PC-3 (cell line): ENCODE measurements at regions not wholly inside any gene's neighbourhood (a gene's known extent, or its start where the extent isn't known, plus 50 kb on each side); places are given as distances from the start of the nearest gene placed in this dataset.
"Not testable (repeated sequence)": the region's sequence is repeated elsewhere in the genome, so short reads cannot be mapped to it uniquely, and the experiment has no call there.

ENCODE experiments used
- ATAC-seq: fragments of 200-7000 bp; cut with Tn5 transposase; 2 replicates; pipeline ENCODE4 v1.9.1; 2020; ENCODE audit warnings: mild to moderate bottlenecking, moderate library complexity
- BruUV-seq: library from RNA; stranded (reverse); fragments of 400-500 nt; replicated peaks from 2 replicates; lab custom pipeline; 2021; lab: Mats Ljungman, UMichigan
- CTCF ChIA-PET: fragments of 300-600 bp; sonication (Branson Sonifier 250); formaldehyde crosslinking; loops from one replicate; lab custom pipeline; 2022; ENCODE audit warnings: antibody characterized with exemption; lab: Charles Lee
- POLR2A ChIA-PET: fragments of 300-600 bp; sonication (Branson Sonifier 250); formaldehyde crosslinking; loops from one replicate; lab custom pipeline; 2022; ENCODE audit warnings: antibody characterized with exemption; ENCODE audit not compliant: unreplicated experiment; lab: Charles Lee
- DNase-seq: peaks from one replicate; pipeline ENCODE4 v3.0.0-alpha.2; 2015
- H2AFZ ChIP-seq: fragments of 300-600 bp; sonication (generic); 2 replicates; pipeline ENCODE4 v1.6.0; 2016; ENCODE audit warnings: antibody characterized with exemption, low read length
- H3F3A ChIP-seq: fragments of 300-600 bp; sonication (generic); one replicate; pipeline ENCODE4 v1.6.0; 2017; ENCODE audit warnings: antibody characterized with exemption, low read length, control low read depth, mild to moderate bottlenecking; ENCODE audit not compliant: unreplicated experiment
- H3K27ac ChIP-seq: fragments of 300-600 bp; sonication (generic); 2 replicates; pipeline ENCODE4 v1.5.1; 2016; ENCODE audit warnings: mild to moderate bottlenecking, low read length
- H3K27me3 ChIP-seq: fragments of 300-600 bp; sonication (generic); 2 replicates; pipeline ENCODE4 v1.6.1; 2016; ENCODE audit warnings: low read length, mixed read lengths
- H3K36me3 ChIP-seq: fragments of 300-600 bp; sonication (generic); 2 replicates; pipeline ENCODE4 v1.6.1; 2016; ENCODE audit warnings: low read depth, mixed run types, low read length, mixed read lengths
- H3K4me1 ChIP-seq: fragments of 300-600 bp; sonication (generic); 2 replicates; pipeline ENCODE4 v1.5.1; 2016; ENCODE audit warnings: low read length; ENCODE audit not compliant: insufficient read depth
- H3K4me2 ChIP-seq: fragments of 300-600 bp; sonication (generic); 2 replicates; pipeline ENCODE4 v1.6.0; 2016; ENCODE audit warnings: low read length
- H3K4me3 ChIP-seq: fragments of 300-600 bp; sonication (generic); 2 replicates; pipeline ENCODE4 v1.5.1; 2016; ENCODE audit warnings: mild to moderate bottlenecking, low read length, mixed read lengths
- H3K79me2 ChIP-seq: fragments of 300-600 bp; sonication (generic); 2 replicates; pipeline ENCODE4 v1.6.1; 2017; ENCODE audit warnings: low read length, mixed read lengths
- H3K9ac ChIP-seq: fragments of 300-600 bp; sonication (generic); 2 replicates; pipeline ENCODE4 v1.6.0; 2016; ENCODE audit warnings: mild to moderate bottlenecking, low read length
- H3K9me2 ChIP-seq: fragments of 300-600 bp; sonication (generic); replicated peaks from 2 replicates; pipeline ENCODE4 v1.6.1; 2016; ENCODE audit warnings: mixed run types, low read length, mixed read lengths
- H3K9me3 ChIP-seq: fragments of 300-600 bp; sonication (generic); 2 replicates; pipeline ENCODE4 v1.6.1; 2016; ENCODE audit warnings: low read length, mixed read lengths
- H4K20me1 ChIP-seq: fragments of 300-600 bp; sonication (generic); 2 replicates; pipeline ENCODE4 v1.6.1; 2016; ENCODE audit warnings: low read length, mixed read lengths
- CTCF ChIP-seq: fragments of 300-600 bp; sonication (generic); conservative IDR thresholded peaks from 2 replicates; pipeline ENCODE4 v1.5.1; 2017; ENCODE audit warnings: antibody characterized with exemption, low read depth, mild to moderate bottlenecking, low read length
- EZH2 ChIP-seq: fragments of 300-600 bp; sonication (generic); IDR thresholded peaks from one replicate; pipeline ENCODE4 v1.6.1; 2017; ENCODE audit warnings: antibody characterized with exemption, mild to moderate bottlenecking, low read length; ENCODE audit not compliant: unreplicated experiment
- EZH2phosphoT487 ChIP-seq: fragments of 300-600 bp; sonication (generic); IDR thresholded peaks from 2 replicates; pipeline ENCODE4 v1.6.1; 2018; ENCODE audit warnings: mild to moderate bottlenecking, antibody characterized with exemption, low read length, borderline replicate concordance
- intact Hi-C: fragments of 100-400 bp; cut with micrococcal nuclease; formaldehyde crosslinking; loops from 2 replicates; pipeline ENCODE4 v1.9.0; 2023

DNA sequence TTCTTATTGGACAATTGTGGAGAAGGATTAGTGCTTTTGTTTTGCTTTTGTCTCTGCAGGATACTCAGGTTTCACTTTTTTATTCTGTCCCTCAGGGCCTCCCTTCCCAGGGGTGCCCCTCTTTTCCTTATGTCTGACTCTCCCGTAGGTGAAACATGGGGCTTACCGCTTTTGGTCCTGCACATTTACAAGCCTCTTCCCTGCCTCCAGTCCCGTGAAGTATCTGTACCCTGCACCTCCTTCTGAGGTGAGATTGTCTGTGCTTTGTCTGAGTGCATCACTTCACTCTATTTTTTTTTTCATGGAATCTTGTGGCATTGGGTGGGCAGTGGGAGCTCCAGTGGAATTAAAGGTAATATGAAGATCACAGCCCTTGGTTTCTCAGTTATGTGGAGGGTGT, 758.1 kb upstream of the TPTE start:
- H3K4me2 ChIP-seq = no peak overlapping the region
- no TSS peak for BruUV-seq
- H3K9ac ChIP-seq = no peak overlapping the region
- ChIA-PET CTCF (no interaction called here), POLR2A (no interaction called here)
- peaks cover 63% of the 10 kb centered on the region for H3K9me3 ChIP-seq
- H4K20me1 ChIP-seq = no peaks in the 10 kb centered on the region
- H3K27ac ChIP-seq = no peak overlapping the region
- H3K4me1 ChIP-seq = no peaks in the 10 kb centered on the region
- H3K27me3 ChIP-seq = no peaks in the 10 kb centered on the region
- intact Hi-C loops = no loop called here
- H2AFZ ChIP-seq = no peak overlapping the region
- no peaks in the 10 kb centered on the region for H3F3A ChIP-seq
- no peaks in the 10 kb centered on the region; the same call in 1 of the 2 replicates for H3K36me3 ChIP-seq
- DNase-seq (no peak), ATAC-seq (no peak)
- no peak for TF ChIP-seq EZH2
- TF ChIP-seq EZH2phosphoT487 = no peak
- no peak for TF ChIP-seq CTCF
- H3K79me2 ChIP-seq = no peaks in the 10 kb centered on the region
- H3K4me3 ChIP-seq = no peak overlapping the region
- no peaks in the 10 kb centered on the region for H3K9me2 ChIP-seq

- ATAC-seq = no peak
- Histone ChIP-seq H3K4me2 (no peak overlapping the region), H3K9ac (no peak overlapping the region), H3K79me2 (no peaks in the 10 kb centered on the region), H3F3A (no peaks in the 10 kb centered on the region), H3K9me3 (peaks cover 63% of the 10 kb centered on the region), H4K20me1 (no peaks in the 10 kb centered on the region), H3K9me2 (no peaks in the 10 kb centered on the region), H3K4me3 (no peak overlapping the region), H3K27me3 (no peaks in the 10 kb centered on the region), H3K36me3 (no peaks in the 10 kb centered on the region; the same call in 1 of the 2 replicates), H2AFZ (no peak overlapping the region), H3K4me1 (no peaks in the 10 kb centered on the region), H3K27ac (no peak overlapping the region)
- intact Hi-C loops = no loop called here
- ChIA-PET POLR2A (no interaction called here), CTCF (no interaction called here)
- TF ChIP-seq CTCF (no peak), EZH2 (no peak), EZH2phosphoT487 (no peak)
- no TSS peak for BruUV-seq
- no peak for DNase-seq
These were observed 757.6 kb upstream of the TPTE start for GRCh38 chr21:9763807-9764206.

GRCh38 chr21:9764294-9764693, 757.1 kb upstream of the TPTE start:
- H3K79me2 ChIP-seq, H3K4me3 ChIP-seq, H3F3A ChIP-seq, H2AFZ ChIP-seq, DNase-seq, CTCF ChIA-PET, H3K9ac ChIP-seq, H3K4me2 ChIP-seq, BruUV-seq, ATAC-seq, H4K20me1 ChIP-seq, H3K4me1 ChIP-seq, intact Hi-C loops, POLR2A ChIA-PET, H3K36me3 ChIP-seq, H3K27me3 ChIP-seq, H3K27ac ChIP-seq, H3K9me2 ChIP-seq: not testable (repeated sequence)
- H3K9me3 ChIP-seq = peaks cover 63% of the 10 kb centered on the region

DNA sequence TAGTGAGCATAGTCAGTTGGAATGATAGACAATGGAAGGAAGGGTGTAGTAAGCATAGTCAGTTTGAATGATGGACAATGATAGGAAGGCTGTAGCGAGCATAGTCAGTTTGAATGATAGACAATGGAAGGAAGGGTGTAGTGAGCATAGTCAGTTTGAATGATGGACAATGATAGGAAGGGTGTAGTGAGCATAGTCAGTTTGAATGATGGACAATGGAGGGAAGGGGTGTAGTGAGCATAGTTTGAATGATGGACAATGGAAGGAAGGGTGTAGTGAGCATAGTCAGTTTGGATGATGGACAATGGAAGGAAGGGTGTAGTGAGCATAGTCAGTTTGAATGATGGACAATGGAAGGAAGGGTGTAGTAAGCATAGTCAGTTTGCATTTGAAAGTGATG, 755.8 kb upstream of the TPTE start:
- intact Hi-C loops, POLR2A ChIA-PET, H3K36me3 ChIP-seq, H3K4me3 ChIP-seq, H4K20me1 ChIP-seq, H3F3A ChIP-seq, H3K4me2 ChIP-seq, H3K27ac ChIP-seq, DNase-seq, H3K27me3 ChIP-seq, H3K9ac ChIP-seq, CTCF ChIA-PET, ATAC-seq, H2AFZ ChIP-seq, H3K79me2 ChIP-seq, H3K9me2 ChIP-seq, H3K4me1 ChIP-seq, BruUV-seq: not testable (repeated sequence)
- peaks cover 54% of the 10 kb centered on the region for H3K9me3 ChIP-seq

DNA sequence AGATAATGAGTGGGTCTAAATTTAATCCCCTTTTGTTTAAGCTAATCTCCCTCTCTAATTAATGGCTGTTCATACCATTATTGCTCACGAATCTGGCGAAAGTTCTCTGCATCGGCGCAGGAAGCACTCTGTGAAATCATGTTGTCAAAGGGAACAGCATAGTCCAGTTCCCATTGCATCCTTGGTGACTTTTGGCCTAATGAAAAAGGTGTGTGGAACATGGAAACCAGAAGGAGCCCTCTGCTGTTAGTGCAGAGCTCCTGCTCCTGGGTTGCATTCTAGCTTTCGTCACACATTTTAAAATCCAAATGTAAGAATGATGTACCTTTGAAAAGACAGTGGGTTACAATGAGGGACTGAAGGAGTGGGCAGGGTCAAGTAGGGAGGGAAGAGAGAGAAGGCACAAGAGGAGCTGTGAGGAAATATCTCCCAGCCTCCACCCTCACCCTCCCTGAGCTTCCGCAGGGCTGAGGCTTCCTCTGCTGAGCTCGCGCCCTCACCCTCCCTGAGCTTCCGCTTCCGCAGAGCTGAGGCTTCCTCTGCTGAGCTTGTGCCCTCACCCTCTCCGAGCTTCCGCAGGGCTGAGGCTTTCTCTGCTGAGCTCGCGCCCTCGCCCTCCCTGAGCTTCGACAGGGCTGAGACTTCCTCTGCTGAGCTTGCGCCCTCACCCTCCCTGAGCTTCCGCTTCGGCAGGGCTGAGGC, 754.3 kb upstream of the TPTE start:
- CTCF ChIA-PET, H3K79me2 ChIP-seq, ATAC-seq, H3K4me1 ChIP-seq, H3K9ac ChIP-seq, H3K4me2 ChIP-seq, H4K20me1 ChIP-seq, H3K27ac ChIP-seq, H3K36me3 ChIP-seq, DNase-seq, POLR2A ChIA-PET, H3K4me3 ChIP-seq, H3F3A ChIP-seq, H2AFZ ChIP-seq, intact Hi-C loops, BruUV-seq, H3K27me3 ChIP-seq, H3K9me2 ChIP-seq: not testable (repeated sequence)
- peaks cover 54% of the 10 kb centered on the region for H3K9me3 ChIP-seq
